ENCODE measurements at regions not wholly inside any gene's neighbourhood (a gene's known extent, or its start where the extent isn't known, plus 50 kb on each side); places are given as distances from the start of the nearest gene placed in this dataset.

DNA sequence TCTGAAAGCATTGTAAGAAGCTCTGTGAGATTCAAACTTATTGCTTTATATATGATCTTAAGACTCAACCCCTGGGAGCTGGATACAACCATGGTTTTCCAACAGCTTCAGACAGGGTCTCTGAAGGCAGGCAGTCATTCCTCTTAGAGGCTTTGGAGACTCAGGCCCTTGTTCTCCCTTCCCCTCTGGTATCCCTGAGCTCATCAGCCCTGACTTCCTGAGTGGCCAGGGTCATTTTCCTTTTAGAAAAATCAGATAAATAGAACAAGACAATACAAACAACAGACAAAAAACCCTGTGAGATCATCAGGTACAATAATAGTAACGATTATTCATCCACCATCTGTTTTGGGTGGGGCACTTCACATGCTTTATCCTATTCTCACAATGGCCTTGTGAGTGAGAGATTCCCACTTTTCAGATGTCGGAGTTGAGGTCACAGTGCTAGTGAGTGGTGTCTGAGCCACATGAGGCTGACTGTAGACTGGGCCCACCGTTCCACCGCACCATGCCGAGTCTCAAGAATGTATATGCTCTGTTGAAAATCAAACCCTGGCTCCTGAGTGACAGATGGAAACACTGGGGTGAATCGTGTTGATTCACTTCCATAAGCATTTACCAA is 144.2 kb downstream of the CXCL12 start:
- DNase-seq (ENCODE audit: low read depth) = no peak
- H3K4me3 ChIP-seq (ENCODE audit: low read depth, low read length) = no peak overlapping the region
- TF ChIP-seq, protein P1, sequence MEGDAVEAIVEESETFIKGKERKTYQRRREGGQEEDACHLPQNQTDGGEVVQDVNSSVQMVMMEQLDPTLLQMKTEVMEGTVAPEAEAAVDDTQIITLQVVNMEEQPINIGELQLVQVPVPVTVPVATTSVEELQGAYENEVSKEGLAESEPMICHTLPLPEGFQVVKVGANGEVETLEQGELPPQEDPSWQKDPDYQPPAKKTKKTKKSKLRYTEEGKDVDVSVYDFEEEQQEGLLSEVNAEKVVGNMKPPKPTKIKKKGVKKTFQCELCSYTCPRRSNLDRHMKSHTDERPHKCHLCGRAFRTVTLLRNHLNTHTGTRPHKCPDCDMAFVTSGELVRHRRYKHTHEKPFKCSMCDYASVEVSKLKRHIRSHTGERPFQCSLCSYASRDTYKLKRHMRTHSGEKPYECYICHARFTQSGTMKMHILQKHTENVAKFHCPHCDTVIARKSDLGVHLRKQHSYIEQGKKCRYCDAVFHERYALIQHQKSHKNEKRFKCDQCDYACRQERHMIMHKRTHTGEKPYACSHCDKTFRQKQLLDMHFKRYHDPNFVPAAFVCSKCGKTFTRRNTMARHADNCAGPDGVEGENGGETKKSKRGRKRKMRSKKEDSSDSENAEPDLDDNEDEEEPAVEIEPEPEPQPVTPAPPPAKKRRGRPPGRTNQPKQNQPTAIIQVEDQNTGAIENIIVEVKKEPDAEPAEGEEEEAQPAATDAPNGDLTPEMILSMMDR (conservative IDR thresholded peaks at IDR 0.05; ENCODE audit: low read depth, low read length) = no peak

DNA sequence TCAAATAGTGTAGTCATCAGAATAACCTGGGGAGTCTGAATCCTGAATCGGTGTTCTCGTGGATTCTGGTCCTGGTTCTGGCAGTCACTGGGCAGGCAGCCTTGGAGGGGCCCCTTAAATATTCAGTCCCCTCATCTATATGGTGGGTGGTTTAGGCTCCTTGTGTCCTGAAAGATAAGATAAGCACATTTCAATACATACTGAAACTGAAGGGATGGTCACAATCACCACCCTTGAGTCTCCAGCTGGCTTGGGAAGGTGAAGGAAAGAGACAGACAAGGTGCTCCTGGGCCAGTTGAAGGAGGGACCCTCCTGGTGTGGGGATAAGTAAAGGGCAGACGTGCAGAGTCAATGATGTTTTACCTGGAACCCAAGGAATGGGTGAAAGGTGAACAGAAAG is 146.7 kb downstream of the CXCL12 start:
- DNase-seq (ENCODE audit: low read depth) = no peak
- TF ChIP-seq, protein P1 (conservative IDR thresholded peaks at IDR 0.05; ENCODE audit: low read depth, low read length) = no peak
- H3K4me3 ChIP-seq (ENCODE audit: low read depth, low read length) = no peak overlapping the region

DNA sequence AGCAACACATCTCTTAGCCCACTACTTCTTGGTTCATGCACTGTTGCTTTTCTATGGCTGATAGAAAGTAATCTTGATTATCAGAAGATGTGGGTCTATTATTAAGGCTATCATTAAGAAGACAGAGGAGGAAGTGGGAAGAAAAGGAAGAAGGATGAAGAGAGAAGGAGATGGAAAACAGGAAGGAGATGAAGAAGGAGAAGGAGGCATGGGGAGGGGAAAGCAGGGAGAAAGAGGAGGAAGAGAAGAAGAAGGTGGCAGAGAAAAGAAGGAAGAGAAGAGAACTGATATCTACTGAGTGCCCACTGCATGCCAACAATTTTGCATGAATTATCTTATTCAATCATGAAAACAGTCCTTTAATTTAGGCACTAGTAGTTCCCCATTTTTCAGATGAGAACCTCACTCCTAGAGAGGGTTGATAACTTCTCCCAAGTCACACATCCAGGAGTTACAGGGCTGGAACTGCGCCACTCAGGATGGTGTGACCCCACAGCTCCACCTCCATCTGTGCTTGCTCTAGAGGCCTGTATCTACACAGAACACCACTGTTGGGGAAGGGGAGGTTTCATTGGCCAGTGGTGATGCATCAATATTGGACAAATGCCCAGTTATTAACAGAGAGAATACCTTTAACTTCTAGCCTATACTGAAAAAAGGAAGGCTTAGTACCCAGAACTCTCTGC is 147.4 kb downstream of the CXCL12 start:
- TF ChIP-seq, protein P1 (conservative IDR thresholded peaks at IDR 0.05; ENCODE audit: low read depth, low read length) = no peak
- no peak overlapping the region for H3K4me3 ChIP-seq (ENCODE audit: low read depth, low read length)
- no peak for DNase-seq (ENCODE audit: low read depth)

DNA sequence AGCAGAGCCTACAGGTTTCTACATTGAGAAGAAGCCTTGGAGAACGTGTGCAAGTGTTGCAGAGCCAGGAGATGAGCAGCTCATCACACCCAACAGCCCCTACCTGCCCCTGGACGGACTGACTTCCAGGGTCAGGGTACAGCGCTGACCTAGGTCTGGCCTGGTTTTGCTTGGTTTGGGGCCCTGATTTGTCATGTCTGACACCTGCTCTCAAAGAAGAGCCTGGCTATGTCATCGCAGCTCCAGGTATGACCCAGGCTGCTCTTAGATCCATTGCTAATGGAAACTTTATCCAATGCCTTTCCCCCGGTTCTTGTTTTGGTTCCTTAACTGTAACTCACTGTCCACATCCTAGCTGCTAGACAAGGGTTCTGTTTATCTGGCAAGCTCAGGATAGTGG is 149.5 kb downstream of the CXCL12 start:
- H3K4me3 ChIP-seq (ENCODE audit: low read depth, low read length) = no peak overlapping the region
- DNase-seq (ENCODE audit: low read depth) = no peak
- TF ChIP-seq, protein P1 (conservative IDR thresholded peaks at IDR 0.05; ENCODE audit: low read depth, low read length) = no peak

DNA sequence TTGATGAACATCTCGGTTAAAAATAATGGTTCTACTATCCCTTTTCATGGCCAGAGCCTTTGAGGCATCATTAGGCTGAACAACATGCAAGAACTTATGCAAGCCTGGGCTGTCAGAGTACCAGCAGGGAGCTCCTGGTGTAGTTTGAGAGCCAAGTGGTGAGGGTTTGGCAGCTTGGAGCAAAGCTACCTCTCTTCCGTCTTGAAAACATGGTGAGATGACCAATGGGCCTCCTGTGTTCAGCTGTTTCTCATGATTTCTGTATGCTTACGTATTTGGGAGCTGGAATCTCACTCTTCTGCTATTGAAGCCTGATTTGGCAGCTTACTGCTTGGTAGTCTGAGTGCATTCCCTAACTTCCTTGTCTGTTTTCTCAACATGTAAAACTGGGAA is 150.4 kb downstream of the CXCL12 start:
- no peak overlapping the region for H3K4me3 ChIP-seq (ENCODE audit: low read depth, low read length)
- DNase-seq (ENCODE audit: low read depth) = peak; percentile 7

DNA sequence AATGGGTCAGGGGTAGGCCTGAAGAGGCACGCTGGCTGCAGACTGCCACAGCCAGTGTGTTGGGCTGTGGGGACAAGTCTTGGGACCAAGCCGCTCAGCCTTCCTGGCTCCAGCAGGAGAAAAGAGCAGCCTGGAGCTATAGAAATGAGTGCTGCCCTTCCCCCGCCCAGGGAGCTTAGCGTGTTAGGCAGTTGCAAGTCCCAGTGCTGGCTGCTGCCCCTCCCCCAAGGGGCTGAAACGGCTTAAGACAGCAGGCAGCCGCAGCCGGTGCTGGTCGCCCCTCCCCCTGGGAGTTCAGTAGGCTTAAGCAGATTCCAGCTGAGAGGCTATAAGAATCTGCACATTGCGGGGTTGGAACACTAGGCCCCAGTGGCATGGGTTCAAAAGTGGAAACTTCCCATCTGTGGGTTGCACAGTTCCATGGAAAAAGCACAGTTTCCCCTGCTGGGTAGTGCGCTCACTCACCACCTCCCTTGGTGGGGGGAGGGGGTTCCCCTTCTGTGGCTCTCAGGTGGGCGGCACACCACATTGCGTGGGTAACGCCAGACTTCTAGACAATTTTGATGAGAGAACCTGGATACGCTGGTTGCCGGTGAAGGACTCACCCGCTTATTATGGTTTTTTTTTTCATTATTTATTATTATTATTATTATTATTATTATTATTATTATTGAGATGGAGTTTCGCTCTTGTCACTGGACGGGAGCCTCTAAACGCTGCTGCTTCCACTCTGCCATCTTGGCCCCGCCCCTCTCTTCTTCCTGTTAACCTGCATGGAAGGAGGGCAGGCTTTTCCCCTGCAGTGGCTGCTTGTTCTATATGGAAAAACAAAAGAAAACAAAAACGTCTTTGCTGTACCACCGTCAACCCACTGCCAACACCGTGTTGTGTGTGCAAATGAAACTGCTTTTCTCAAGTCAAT is 151.1 kb downstream of the CXCL12 start:
- H3K4me3 ChIP-seq (ENCODE audit: low read depth, low read length) = no peak overlapping the region
- TF ChIP-seq, protein P1 (conservative IDR thresholded peaks at IDR 0.05; ENCODE audit: low read depth, low read length) = no peak
- peak; percentile 37 for DNase-seq (ENCODE audit: low read depth)

More for the DNA sequence above, 150.4 kb downstream of the CXCL12 start:
- TF ChIP-seq, protein P1 (conservative IDR thresholded peaks at IDR 0.05; ENCODE audit: low read depth, low read length) = no peak

Measured in choroid plexus epithelial cell (primary cell).